Kidney glomerular epithelial cell (primary cell): ENCODE measurements at regions not wholly inside any gene's neighbourhood (a gene's known extent, or its start where the extent isn't known, plus 50 kb on each side); places are given as distances from the start of the nearest gene placed in this dataset.

ENCODE experiments used
- DNase-seq: peaks from one replicate; lab custom pipeline; 2025; lab: John Stamatoyannopoulos, UW

GRCh38 chr11:87463486-87464102 lies 425.9 kb downstream of the TMEM135 start:
- peak; percentile 8 for DNase-seq

- DNase-seq, result no peak
These were observed 424.4 kb downstream of the TMEM135 start for GRCh38 chr11:87462171-87462570.

- DNase-seq, result no peak
These were observed 423.3 kb downstream of the TMEM135 start for GRCh38 chr11:87460842-87461637.

- no peak for DNase-seq
These were observed 422.5 kb downstream of the TMEM135 start for GRCh38 chr11:87460279-87460678.

GRCh38 chr11:87459351-87459750 lies 421.6 kb downstream of the TMEM135 start:
- no peak for DNase-seq

- DNase-seq, result no peak
These were observed 418.8 kb downstream of the TMEM135 start for GRCh38 chr11:87456499-87456898.

- DNase-seq, result no peak
These were observed 417.4 kb downstream of the TMEM135 start for GRCh38 chr11:87455180-87455579.

- DNase-seq, result no peak
These were observed 416.5 kb downstream of the TMEM135 start for GRCh38 chr11:87454241-87454640.

GRCh38 chr11:87453531-87454089 lies 415.9 kb downstream of the TMEM135 start:
- DNase-seq, result no peak

- peak; percentile 38 for DNase-seq
These were observed 414.3 kb downstream of the TMEM135 start for GRCh38 chr11:87452025-87452424.

- peak; percentile 80 for DNase-seq
These were observed 413.7 kb downstream of the TMEM135 start for GRCh38 chr11:87451395-87451794.

- DNase-seq, result no peak
These were observed 409.9 kb downstream of the TMEM135 start for GRCh38 chr11:87447606-87448005.

GRCh38 chr11:87444993-87445392 lies 407.3 kb downstream of the TMEM135 start:
- peak; percentile 41 for DNase-seq

GRCh38 chr11:87443707-87444106 lies 406.0 kb downstream of the TMEM135 start:
- DNase-seq, result no peak

- DNase-seq, result no peak
These were observed 402.5 kb downstream of the TMEM135 start for GRCh38 chr11:87440076-87440770.

- no peak for DNase-seq
These were observed 400.7 kb downstream of the TMEM135 start for GRCh38 chr11:87438416-87438815.

GRCh38 chr11:87437844-87438223 lies 400.1 kb downstream of the TMEM135 start:
- DNase-seq, result peak; percentile 94

GRCh38 chr11:87437133-87437843 lies 399.6 kb downstream of the TMEM135 start:
- DNase-seq, result no peak

- DNase-seq, result no peak
These were observed 394.3 kb downstream of the TMEM135 start for GRCh38 chr11:87432022-87432421.

GRCh38 chr11:87431392-87431791 lies 393.7 kb downstream of the TMEM135 start:
- DNase-seq, result no peak

- DNase-seq, result no peak
These were observed 393.1 kb downstream of the TMEM135 start for GRCh38 chr11:87430821-87431220.

- no peak for DNase-seq
These were observed 392.3 kb downstream of the TMEM135 start for GRCh38 chr11:87429996-87430395.
